ENCODE measurements at regions not wholly inside any gene's neighbourhood (a gene's known extent, or its start where the extent isn't known, plus 50 kb on each side); places are given as distances from the start of the nearest gene placed in this dataset.
"Not testable (repeated sequence)": the region's sequence is repeated elsewhere in the genome, so short reads cannot be mapped to it uniquely, and the experiment has no call there.

GRCh38 chr11:101226617-101227016 lies 97.0 kb upstream of the PGR start:
- DNase-seq (ENCODE audit: low read depth) = no peak
- no peak for TF ChIP-seq CTCF (conservative IDR thresholded peaks at IDR 0.05; ENCODE audit: low read depth, low read length)

GRCh38 chr11:101224221-101224620 lies 94.6 kb upstream of the PGR start:
- TF ChIP-seq CTCF (conservative IDR thresholded peaks at IDR 0.05; ENCODE audit: low read depth, low read length) = no peak
- no peak overlapping the region for H3K4me3 ChIP-seq (ENCODE audit: low read depth, low read length)
- DNase-seq (ENCODE audit: low read depth) = no peak

More at GRCh38 chr11:101226617-101227016, 97.0 kb upstream of the PGR start:
- H3K4me3 ChIP-seq (ENCODE audit: low read depth, low read length) = no peak overlapping the region

- not testable (repeated sequence) for DNase-seq (ENCODE audit: low read depth); H3K4me3 ChIP-seq (ENCODE audit: low read depth, low read length)
Observed at GRCh38 chr11:101218091-101218490, 88.5 kb upstream of the PGR start.

- not testable (repeated sequence) for DNase-seq (ENCODE audit: low read depth); H3K4me3 ChIP-seq (ENCODE audit: low read depth, low read length)
Observed at GRCh38 chr11:101216091-101216490, 86.5 kb upstream of the PGR start.

GRCh38 chr11:101215069-101215468 lies 85.5 kb upstream of the PGR start:
- DNase-seq (ENCODE audit: low read depth) = no peak
- TF ChIP-seq CTCF (conservative IDR thresholded peaks at IDR 0.05; ENCODE audit: low read depth, low read length) = no peak
- H3K4me3 ChIP-seq (ENCODE audit: low read depth, low read length) = no peak overlapping the region

- H3K4me3 ChIP-seq (ENCODE audit: low read depth, low read length) = no peak overlapping the region
- TF ChIP-seq CTCF (conservative IDR thresholded peaks at IDR 0.05; ENCODE audit: low read depth, low read length) = no peak
- DNase-seq (ENCODE audit: low read depth) = peak; percentile 0
Observed at GRCh38 chr11:101211407-101211975, 81.9 kb upstream of the PGR start.

- TF ChIP-seq CTCF (conservative IDR thresholded peaks at IDR 0.05; ENCODE audit: low read depth, low read length) = no peak
- no peak for DNase-seq (ENCODE audit: low read depth)
- no peak overlapping the region for H3K4me3 ChIP-seq (ENCODE audit: low read depth, low read length)
Observed at GRCh38 chr11:101202614-101203013, 73.0 kb upstream of the PGR start.

- TF ChIP-seq CTCF (conservative IDR thresholded peaks at IDR 0.05; ENCODE audit: low read depth, low read length) = no peak
- H3K4me3 ChIP-seq (ENCODE audit: low read depth, low read length) = no peak overlapping the region
- DNase-seq (ENCODE audit: low read depth) = no peak
Observed at GRCh38 chr11:101199416-101199815, 69.8 kb upstream of the PGR start.
